Endothelial cell (in vitro differentiated cells): ENCODE measurements at regions not wholly inside any gene's neighbourhood (a gene's known extent, or its start where the extent isn't known, plus 50 kb on each side); places are given as distances from the start of the nearest gene placed in this dataset.

Source experiments
- DNase-seq: peaks from one replicate; pipeline ENCODE4 v3.0.0; 2021; ENCODE audit warnings: low spot score
- H3K27ac Mint-ChIP-seq: one replicate; pipeline ENCODE4 v1.8.0; 2021; ENCODE audit warnings: mixed read lengths, inconsistent platforms; ENCODE audit not compliant: unreplicated experiment
- H3K27me3 Mint-ChIP-seq: one replicate; pipeline ENCODE4 v1.8.0; 2021; ENCODE audit warnings: mild to moderate bottlenecking, moderate library complexity, mixed read lengths, inconsistent platforms; ENCODE audit not compliant: unreplicated experiment
- H3K36me3 Mint-ChIP-seq: one replicate; pipeline ENCODE4 v1.8.0; 2021; ENCODE audit warnings: mild to moderate bottlenecking, low read depth, mixed read lengths, inconsistent platforms; ENCODE audit not compliant: unreplicated experiment
- H3K4me1 Mint-ChIP-seq: one replicate; pipeline ENCODE4 v1.8.0; 2021; ENCODE audit warnings: mild to moderate bottlenecking, mixed read lengths, inconsistent platforms; ENCODE audit not compliant: unreplicated experiment
- H3K4me3 Mint-ChIP-seq: one replicate; pipeline ENCODE4 v1.8.0; 2021; ENCODE audit warnings: mild to moderate bottlenecking, mixed read lengths, inconsistent platforms; ENCODE audit not compliant: unreplicated experiment
- H3K9me3 Mint-ChIP-seq: one replicate; pipeline ENCODE4 v1.8.0; 2021; ENCODE audit warnings: mixed read lengths, inconsistent platforms; ENCODE audit not compliant: unreplicated experiment
- TF ChIP-seq, protein P1 (sequence below): fragments of 200-600 bp; sonication (generic); IDR thresholded peaks from one replicate; pipeline ENCODE4 v1.5.0; 2021; ENCODE audit warnings: antibody characterized with exemption; ENCODE audit not compliant: unreplicated experiment

DNA sequence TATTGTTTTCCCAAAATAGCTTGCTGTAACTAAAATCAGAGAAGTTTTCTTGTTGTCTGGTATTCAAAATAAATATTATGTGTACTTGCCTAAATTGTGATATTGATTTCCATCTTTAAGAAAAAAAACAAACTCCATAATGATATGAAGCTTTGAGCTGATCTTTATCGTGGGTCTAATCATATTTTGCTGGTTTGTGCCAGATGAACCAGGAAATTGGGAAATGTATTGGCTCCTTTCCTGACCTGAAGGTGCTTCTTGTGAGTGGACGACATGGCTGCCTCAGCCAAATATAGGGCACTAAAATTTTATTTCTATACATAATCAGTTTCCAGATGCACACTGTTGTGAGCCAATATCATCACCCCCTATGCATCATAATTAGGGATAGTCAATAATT lies 113.3 kb downstream of the DIPK2A start:
- H3K4me3 Mint-ChIP-seq, result no peak overlapping the region
- DNase-seq, result no peak
- H3K27ac Mint-ChIP-seq, result no peak overlapping the region
- no peaks in the 10 kb centered on the region for H3K36me3 Mint-ChIP-seq
- no peaks in the 10 kb centered on the region for H3K4me1 Mint-ChIP-seq
- H3K9me3 Mint-ChIP-seq, result no peaks in the 10 kb centered on the region
- H3K27me3 Mint-ChIP-seq, result no peaks in the 10 kb centered on the region
- TF ChIP-seq, protein P1, sequence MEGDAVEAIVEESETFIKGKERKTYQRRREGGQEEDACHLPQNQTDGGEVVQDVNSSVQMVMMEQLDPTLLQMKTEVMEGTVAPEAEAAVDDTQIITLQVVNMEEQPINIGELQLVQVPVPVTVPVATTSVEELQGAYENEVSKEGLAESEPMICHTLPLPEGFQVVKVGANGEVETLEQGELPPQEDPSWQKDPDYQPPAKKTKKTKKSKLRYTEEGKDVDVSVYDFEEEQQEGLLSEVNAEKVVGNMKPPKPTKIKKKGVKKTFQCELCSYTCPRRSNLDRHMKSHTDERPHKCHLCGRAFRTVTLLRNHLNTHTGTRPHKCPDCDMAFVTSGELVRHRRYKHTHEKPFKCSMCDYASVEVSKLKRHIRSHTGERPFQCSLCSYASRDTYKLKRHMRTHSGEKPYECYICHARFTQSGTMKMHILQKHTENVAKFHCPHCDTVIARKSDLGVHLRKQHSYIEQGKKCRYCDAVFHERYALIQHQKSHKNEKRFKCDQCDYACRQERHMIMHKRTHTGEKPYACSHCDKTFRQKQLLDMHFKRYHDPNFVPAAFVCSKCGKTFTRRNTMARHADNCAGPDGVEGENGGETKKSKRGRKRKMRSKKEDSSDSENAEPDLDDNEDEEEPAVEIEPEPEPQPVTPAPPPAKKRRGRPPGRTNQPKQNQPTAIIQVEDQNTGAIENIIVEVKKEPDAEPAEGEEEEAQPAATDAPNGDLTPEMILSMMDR, result no peak

DNA sequence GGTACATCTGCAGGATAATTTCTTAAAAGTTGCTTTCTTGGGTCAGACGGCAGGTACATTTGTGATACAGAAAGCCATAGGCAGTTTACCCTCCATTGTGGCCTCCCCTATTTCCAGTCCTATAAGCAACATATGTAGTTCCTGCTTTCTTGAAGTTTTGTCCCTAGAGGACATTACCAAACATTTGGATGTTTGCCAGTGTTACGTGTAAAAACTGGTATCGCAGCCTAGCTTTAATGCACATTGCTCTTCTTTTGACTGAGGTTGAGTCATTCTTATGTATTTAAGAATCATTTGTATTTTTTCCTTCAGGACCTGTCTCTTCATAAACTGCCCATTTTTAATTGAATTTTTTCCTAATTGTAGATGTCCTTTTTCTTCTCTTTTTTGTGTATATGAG lies 114.3 kb downstream of the DIPK2A start:
- H3K36me3 Mint-ChIP-seq, result no peaks in the 10 kb centered on the region

GRCh38 chr3:144096016-144096415 lies 124.4 kb downstream of the DIPK2A start:
- no peak for DNase-seq
- Mint-ChIP-seq H3K4me3 (no peak overlapping the region), H3K27me3 (no peaks in the 10 kb centered on the region), H3K4me1 (no peaks in the 10 kb centered on the region), H3K9me3 (no peaks in the 10 kb centered on the region), H3K36me3 (peaks cover 4% of the 10 kb centered on the region), H3K27ac (no peak overlapping the region)
- TF ChIP-seq, protein P1, result no peak

More for the DNA sequence above, 114.3 kb downstream of the DIPK2A start:
- no peaks in the 10 kb centered on the region for H3K4me1 Mint-ChIP-seq
- H3K27me3 Mint-ChIP-seq, result no peaks in the 10 kb centered on the region
- no peak overlapping the region for H3K4me3 Mint-ChIP-seq
- TF ChIP-seq, protein P1, result no peak
- H3K9me3 Mint-ChIP-seq, result no peaks in the 10 kb centered on the region
- no peak overlapping the region for H3K27ac Mint-ChIP-seq
- DNase-seq, result no peak

DNA sequence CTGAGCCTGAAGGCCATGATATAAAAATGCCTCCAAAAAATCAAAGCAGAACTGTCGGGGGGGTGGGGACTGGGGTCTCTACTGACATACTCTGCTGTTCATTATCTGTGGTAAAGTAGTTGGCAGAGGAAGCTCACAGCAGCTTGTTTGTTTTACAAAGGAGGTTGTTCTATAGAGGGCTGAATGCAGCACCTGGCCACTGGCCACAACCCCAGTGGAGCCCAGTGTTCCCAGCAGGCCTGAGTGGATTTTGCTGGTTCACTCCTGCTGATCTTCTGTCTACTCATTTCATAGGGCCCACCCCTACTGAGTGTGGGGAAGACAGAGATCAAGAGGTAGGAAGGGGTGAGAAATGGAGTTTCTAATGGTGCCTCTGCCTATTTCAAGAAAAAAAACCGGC lies 125.5 kb downstream of the DIPK2A start:
- no peaks in the 10 kb centered on the region for H3K27me3 Mint-ChIP-seq
- no peak overlapping the region for H3K4me3 Mint-ChIP-seq
- no peak overlapping the region for H3K27ac Mint-ChIP-seq
- TF ChIP-seq, protein P1, result no peak
- peaks cover 4% of the 10 kb centered on the region for H3K36me3 Mint-ChIP-seq
- DNase-seq, result no peak
- H3K4me1 Mint-ChIP-seq, result no peaks in the 10 kb centered on the region
- no peaks in the 10 kb centered on the region for H3K9me3 Mint-ChIP-seq

DNA sequence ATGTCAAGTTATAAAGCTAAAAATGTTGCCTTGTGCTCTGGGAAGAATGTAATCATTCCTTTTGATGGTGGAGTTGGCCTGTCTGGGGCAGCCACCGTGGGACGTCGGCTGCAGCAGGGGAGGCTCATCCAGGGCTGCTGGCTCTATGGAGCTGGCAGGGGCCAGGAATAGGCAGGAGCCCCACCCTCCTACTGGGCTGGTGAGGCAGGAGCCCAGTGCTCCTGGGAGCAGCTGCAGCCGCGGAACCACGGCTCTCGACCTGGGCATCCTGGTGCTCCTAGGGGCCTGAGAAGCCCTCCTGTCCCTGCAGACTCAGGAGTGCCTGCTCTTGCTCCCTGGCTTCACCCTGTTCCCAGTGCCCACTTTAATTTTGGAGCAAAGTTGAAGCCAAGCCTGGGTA lies 127.1 kb downstream of the DIPK2A start:
- Mint-ChIP-seq H3K36me3 (peaks cover 4% of the 10 kb centered on the region), H3K4me1 (no peaks in the 10 kb centered on the region), H3K27me3 (no peaks in the 10 kb centered on the region), H3K27ac (no peak overlapping the region), H3K4me3 (no peak overlapping the region), H3K9me3 (no peaks in the 10 kb centered on the region)
- TF ChIP-seq, protein P1, result no peak
- DNase-seq, result no peak
